Suppressor macrophage (primary cell): ENCODE measurements at regions not wholly inside any gene's neighbourhood (a gene's known extent, or its start where the extent isn't known, plus 50 kb on each side); places are given as distances from the start of the nearest gene placed in this dataset.

ENCODE experiments used
- DNase-seq, 4 experiments: peaks; one replicate each; pipeline ENCODE4 v3.0.0-alpha.2; 2020 to 2022

DNA sequence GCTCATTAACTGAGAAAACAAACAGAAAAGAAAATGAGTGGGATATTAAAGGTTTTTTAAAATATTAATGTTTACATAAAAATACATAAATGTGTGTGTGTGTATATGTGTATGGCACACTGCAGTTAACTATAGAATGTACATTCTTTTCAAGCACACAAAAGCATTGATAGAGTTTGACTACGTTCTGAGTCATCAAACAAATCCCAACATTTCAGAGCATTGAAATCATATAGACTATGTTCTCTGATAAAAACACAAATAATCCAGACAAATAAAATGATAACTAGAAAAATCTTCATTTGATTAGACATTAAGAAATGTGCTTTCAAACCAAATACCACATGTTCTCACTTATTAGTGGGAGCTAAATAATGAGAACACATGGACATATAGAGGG, 84.3 kb upstream of the CELF4 start:
- no peak for DNase-seq

GRCh38 chr18:37649416-37649815, 83.8 kb upstream of the CELF4 start:
- no peak for DNase-seq

- DNase-seq: no peak
Measured at GRCh38 chr18:37641573-37641972, 76.0 kb upstream of the CELF4 start.

DNA sequence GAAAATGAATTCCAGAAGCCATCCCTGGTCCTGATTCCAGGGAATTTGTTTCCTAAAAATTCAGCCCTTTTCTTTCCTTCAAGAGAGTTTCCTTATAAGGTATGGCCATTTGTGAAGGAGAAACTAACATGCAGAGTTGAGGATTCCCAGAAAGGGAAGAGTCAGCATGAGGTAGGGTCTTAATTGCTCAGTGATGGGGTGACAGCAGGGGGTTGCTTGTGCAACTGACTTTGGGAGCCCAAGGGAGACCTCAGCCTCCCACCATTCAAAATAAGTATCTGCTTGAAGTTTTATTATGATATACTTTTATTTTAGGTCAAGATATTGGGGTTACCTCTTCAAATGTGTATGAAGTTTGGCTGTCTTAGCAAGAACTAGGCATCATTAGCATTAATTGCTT, 74.9 kb upstream of the CELF4 start:
- no peak for DNase-seq

DNA sequence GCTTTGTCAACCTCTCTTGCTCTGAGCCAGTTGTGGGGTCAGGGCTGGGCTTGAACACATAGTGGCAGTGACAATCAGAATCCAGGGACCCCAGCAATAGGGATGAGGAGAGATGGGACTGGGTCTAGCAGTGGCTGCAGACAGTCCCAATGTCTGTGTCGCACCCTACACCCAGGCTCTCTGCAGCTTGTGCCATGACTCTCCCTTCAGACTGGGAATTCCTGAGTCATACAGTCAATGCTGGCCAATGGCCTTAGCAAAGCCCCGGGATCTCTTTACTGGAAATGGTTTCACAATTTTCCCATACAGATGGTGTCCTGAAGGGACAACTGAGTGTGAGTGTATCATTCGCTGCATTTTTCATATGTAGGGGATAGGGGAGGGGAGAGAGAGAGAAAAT, 74.2 kb upstream of the CELF4 start:
- DNase-seq: no peak

GRCh38 chr18:37637478-37637850, 71.9 kb upstream of the CELF4 start:
- no peak for DNase-seq

- no peak for DNase-seq
Measured at GRCh38 chr18:37636831-37637477, 71.4 kb upstream of the CELF4 start.

- DNase-seq: no peak
Measured at GRCh38 chr18:37634516-37634915, 68.9 kb upstream of the CELF4 start.

- no peak for DNase-seq
Measured at GRCh38 chr18:37631422-37631821, 65.8 kb upstream of the CELF4 start.

GRCh38 chr18:37630334-37630733, 64.7 kb upstream of the CELF4 start:
- no peak for DNase-seq

- no peak for DNase-seq
Measured at GRCh38 chr18:37628470-37629220, 63.0 kb upstream of the CELF4 start.

- no peak for DNase-seq
Measured at GRCh38 chr18:37624318-37624717, 58.7 kb upstream of the CELF4 start.

DNA sequence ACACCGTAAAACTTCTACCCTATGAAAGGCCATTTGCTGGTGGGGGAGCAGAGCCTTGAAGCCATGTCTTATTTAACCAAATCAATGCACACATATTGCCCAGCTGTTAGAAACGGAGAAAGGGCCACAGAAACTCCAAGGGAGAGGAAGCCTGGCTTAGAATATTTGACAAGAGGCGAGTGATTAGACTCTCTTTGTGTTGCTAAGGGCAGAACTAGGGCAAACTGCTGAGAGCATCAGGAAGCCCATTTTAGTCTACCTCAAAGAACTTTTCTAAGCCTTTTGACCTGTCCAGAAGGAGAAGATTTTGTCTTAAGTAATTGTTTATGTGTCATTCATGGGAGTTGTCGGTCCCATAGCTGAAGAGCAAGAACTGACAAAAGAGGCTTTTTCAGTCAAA, 54.4 kb upstream of the CELF4 start:
- DNase-seq: no peak

DNA sequence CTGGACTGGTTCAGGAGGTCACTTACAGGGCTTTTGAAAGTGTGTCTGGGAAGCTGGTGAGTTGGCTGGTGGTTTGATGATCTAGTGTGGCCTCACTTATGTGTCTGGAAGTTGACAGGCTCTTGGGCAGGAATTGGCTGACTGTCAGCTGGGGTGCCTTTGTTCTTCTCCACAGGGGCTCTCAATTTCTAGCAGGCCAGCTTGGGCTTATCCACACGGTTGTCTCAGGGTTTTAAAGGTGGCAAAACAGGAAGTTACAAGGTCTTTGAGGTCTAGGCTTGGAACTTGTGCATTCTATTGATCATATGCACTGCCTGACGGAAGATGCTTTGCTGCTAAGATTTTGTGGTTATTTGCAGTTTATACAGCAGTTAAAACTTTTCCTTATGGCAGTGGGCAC, 52.0 kb upstream of the CELF4 start:
- no peak for DNase-seq
